ENCODE measurements at regions not wholly inside any gene's neighbourhood (a gene's known extent, or its start where the extent isn't known, plus 50 kb on each side); places are given as distances from the start of the nearest gene placed in this dataset.
"Not testable (repeated sequence)": the region's sequence is repeated elsewhere in the genome, so short reads cannot be mapped to it uniquely, and the experiment has no call there.

GRCh38 chr9:74379718-74380117 lies 117.4 kb upstream of the RORB start:
- no peak for DNase-seq

DNA sequence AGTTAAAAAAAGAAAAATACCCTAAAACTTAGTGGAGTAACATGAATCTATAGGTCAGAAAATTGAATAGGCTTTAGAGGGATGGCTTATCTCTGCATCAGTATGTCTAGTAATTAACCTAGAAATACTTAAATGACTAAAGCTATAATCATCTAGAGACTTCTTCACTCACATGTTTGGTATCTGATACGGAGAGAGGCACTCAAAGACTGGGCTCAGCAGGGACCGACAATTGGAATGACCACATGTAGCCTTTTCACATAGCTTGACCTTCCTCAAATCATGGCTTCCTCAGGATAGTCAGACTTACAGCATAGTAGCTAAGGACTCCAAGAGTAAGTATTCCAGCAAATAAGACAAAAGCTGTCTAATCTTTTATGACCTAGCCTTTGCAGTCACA lies 105.3 kb upstream of the RORB start:
- DNase-seq, result no peak

DNA sequence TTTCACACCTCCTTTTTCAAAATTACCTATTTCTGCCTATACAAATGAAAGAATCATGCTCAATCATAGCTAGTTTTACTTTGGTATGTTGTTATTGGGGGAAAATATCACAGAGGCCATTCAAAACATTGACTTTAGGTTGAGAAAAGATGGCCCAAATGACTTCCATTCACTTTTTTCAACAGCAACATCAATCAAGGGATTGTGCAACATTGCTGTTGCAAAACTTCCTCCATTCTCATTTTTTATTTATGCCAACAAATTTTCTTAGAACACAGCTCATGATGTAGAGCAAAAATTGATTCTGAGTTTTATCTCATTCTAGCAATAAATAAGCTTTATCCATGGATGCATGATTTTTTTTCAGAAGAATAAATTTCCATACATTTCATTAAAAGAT lies 93.6 kb upstream of the RORB start:
- DNase-seq, result no peak

DNA sequence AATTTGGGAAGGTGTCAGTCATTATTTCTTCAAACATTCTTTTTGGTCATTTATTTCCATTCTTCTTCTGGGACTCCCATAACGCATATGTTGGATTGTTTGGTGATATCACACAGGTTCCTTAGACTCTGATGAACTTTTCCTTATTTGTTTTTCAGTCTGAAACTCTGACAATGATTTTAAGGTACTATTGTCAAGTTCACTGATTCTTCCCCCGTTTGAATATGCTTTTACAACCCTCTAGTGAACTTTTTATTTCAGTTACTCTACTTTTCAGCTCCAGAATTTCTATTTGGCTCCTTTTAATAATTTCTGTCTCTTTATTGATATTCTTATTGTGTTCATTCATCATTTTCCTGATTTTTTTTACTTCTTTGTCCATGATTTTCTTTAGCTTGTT lies 92.5 kb upstream of the RORB start:
- no peak for DNase-seq

GRCh38 chr9:74407166-74407565 lies 90.0 kb upstream of the RORB start:
- no peak for DNase-seq

DNA sequence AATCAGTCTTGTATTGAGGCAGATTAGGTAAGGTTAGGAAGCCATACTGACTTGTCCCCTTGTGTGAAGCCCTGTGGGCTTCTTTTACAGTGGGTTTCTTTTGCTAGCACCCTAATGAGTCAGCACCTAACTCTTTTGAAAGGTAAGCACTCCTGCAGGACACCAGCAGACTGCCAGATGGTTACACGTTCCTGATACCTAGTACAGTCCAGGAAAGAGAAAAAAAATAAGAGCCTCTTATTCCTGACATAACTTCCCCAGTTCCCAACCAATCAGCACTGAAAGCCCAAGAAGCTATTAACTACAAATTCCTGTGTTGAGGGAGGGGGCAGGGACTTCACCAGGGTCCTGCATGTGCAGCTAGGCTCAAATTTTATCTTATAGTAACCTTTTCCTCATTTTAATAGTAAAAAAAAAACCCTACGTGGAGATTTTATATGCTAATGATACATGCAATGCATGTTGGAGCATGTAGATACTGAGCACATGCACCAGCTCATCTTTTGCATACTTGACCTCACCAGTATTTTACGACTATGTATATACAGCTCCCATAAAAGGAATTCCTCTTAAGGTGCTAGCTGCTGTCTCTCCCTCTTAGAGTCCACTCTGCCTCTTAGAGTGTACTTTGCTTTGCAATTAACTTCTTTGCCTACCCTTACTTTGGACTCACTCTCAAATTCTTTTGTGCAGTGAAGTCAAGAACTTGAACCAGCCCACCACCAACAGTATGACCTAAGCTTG lies 84.7 kb upstream of the RORB start:
- no peak for DNase-seq

DNA sequence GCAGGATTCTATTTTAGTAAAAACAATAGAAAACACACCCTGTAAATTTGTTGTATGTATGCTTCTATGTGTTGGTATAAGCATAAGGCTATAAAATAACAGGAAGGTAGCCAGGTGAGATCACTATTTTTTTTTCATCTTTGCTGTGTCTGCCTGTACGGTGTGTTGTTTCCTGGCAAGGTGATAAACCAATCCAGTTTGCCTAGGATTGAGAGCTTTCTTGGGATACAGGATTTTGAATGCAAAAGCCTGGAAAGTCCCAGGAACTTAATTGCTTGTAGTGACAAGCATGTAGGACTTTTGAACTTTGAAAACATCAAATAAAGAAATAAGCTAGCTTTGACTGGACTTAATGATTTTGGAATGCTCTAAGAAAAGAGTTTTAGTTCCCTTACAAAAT lies 83.3 kb upstream of the RORB start:
- DNase-seq, result no peak

GRCh38 chr9:74414325-74414724 lies 82.8 kb upstream of the RORB start:
- no peak for DNase-seq

DNA sequence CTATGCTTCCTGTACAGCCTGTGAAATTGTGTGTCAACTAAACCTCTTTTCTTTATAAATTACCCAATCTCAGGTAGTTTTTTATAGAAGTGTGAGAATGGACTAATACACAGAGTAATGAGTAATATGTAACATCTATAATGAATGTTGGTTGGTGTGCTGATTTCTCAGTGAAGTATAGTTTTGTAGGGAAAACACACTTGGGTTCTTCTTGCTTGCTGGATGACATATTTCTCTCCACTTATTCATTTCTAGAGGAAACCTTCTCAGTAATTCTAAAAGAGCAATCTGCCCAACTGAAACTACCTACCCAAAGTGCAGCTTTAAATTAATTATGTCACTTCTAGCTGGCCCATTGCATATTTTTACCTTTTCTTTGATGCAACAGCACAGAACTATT lies 81.1 kb upstream of the RORB start:
- no peak for DNase-seq

- not testable (repeated sequence) for DNase-seq
These were observed 72.6 kb upstream of the RORB start for GRCh38 chr9:74424488-74424887.

- DNase-seq, result no peak
These were observed 65.7 kb upstream of the RORB start for GRCh38 chr9:74431467-74431866.

DNA sequence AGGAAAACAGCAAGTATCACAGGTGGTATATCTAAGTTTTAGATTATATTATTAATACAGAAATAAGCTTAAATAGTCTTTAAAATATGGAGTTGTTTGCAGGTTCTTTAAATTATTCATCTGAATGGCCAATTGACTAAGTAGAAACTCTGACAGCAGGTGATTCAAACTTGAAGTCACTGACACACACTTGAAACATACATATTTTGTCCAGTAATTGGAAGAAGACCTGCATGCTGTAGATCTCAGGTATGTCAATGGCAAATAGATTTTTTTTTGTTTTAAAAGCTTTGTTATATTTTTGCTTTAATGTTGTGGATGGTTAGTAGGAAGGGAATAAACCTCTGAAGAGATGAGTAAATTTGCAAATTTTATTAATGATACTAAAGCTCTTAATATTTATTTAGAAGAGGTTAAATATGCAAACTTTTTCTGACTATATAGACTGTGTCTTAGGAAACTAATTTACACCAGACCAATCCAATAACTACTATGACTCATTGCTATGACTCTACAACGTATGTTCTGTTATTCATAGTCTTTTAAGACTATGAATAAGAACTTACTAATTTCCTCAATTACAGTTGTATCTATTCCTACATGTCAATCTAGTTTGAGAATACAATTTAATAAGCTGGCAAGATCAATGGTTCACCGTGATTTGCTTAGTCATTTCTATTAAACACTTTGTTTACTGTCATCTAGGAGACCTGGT lies 53.9 kb upstream of the RORB start:
- DNase-seq, result no peak

DNA sequence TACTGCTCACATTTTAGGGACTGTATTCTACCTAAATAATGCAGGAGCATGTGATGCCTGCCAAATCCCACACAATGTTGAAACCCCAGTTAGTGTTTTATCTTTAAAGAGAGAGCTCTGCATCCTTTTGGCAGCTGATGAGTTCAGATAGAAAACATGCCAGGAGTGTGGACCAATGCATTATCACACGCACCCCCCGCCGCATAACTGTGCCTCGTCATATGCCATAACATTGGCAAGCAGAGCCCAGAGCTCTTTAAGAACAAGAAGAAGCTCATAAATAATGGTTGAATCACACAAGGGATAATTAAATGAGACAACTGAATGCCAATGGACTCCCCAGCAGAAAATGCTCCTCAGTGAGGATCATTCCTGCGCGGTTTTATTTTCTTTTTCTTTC lies 52.8 kb upstream of the RORB start:
- no peak for DNase-seq
